Gastroesophageal sphincter (tissue), 4 donors: ENCODE measurements at regions not wholly inside any gene's neighbourhood (a gene's known extent, or its start where the extent isn't known, plus 50 kb on each side); places are given as distances from the start of the nearest gene placed in this dataset.

Experiments
- ATAC-seq: fragments of 150-250 bp; one replicate; pipeline ENCODE4 v1.9.1; 2016; ENCODE audit warnings: mild to moderate bottlenecking, moderate library complexity
- H3K27ac ChIP-seq, 4 donors: fragments of 200-600 bp; sonication (generic) in 3 of 4; 1 replicate in 3 of 4; 2 replicates in 1 of 4; pipeline ENCODE4 v1.5.1; 2016 to 2019
- H3K27me3 ChIP-seq: fragments of 200-600 bp; sonication (generic); one replicate; pipeline ENCODE4 v1.5.1; 2019
- H3K36me3 ChIP-seq, 2 donors: fragments of 200-600 bp; sonication (generic); one replicate each; pipeline ENCODE4 v1.5.1; 2019; ENCODE audit warnings: control low read depth in 1 of 2
- H3K4me1 ChIP-seq, 3 donors: fragments of 200-600 bp; sonication (generic); 1 replicate in 2 of 3; 2 replicates in 1 of 3; pipeline ENCODE4 v1.5.1; 2016 to 2019; ENCODE audit warnings: control low read depth in 2 of 3
- H3K4me3 ChIP-seq, 2 donors: fragments of 200-600 bp; sonication (generic); one replicate each; pipeline ENCODE4 v1.5.1; 2019; ENCODE audit warnings: mild to moderate bottlenecking in 1 of 2, moderate library complexity in 1 of 2
- H3K9me3 ChIP-seq, 3 donors: fragments of 200-600 bp; sonication (generic); one replicate each; pipeline ENCODE4 v1.5.1; 2017 to 2019; ENCODE audit warnings: control low read depth in 2 of 3
- CTCF ChIP-seq, 4 experiments: fragments of 200-600 bp in 2 of 4; fragments of 450-650 bp in 2 of 4; sonication (generic) in 1 of 4; IDR thresholded peaks; one replicate each; pipeline ENCODE4 v1.5.1; 2017 to 2019; ENCODE audit warnings: antibody characterized with exemption in 4 of 4, mild to moderate bottlenecking in 2 of 4, moderate library complexity in 2 of 4
- EP300 ChIP-seq: sonication (generic); formaldehyde crosslinking; IDR thresholded peaks from one replicate; pipeline ENCODE4 v1.6.1; 2017; ENCODE audit warnings: antibody characterized with exemption, mild to moderate bottlenecking
- POLR2A ChIP-seq, 2 donors: fragments of 450-650 bp; IDR thresholded peaks; one replicate each; pipeline ENCODE4 v1.6.1; 2017; ENCODE audit warnings: antibody characterized with exemption in 2 of 2, mild to moderate bottlenecking in 2 of 2, moderate library complexity in 1 of 2
- POLR2AphosphoS5 ChIP-seq: sonication (generic); formaldehyde crosslinking; IDR thresholded peaks from one replicate; pipeline ENCODE4 v1.6.1; 2017; ENCODE audit warnings: antibody characterized with exemption
- WGBS, 2 donors: methylation state at CpG; one replicate each; pipeline ENCODE4 v1.1.5; 2018; ENCODE audit warnings: low coverage in 1 of 2; 5-methylcytosine and 5-hydroxymethylcytosine counted together

- H3K36me3 ChIP-seq = no peaks in the 10 kb centered on the region
- H3K27ac ChIP-seq = no peak overlapping the region
- no peak for ATAC-seq
- H3K27me3 ChIP-seq = no peaks in the 10 kb centered on the region
- 79 to 93% methylated on average over 2 of the region's 2 CpGs for WGBS, 2 donors
- TF ChIP-seq CTCF (IDR thresholded peaks at IDR 0.05) (no peak), POLR2A (IDR thresholded peaks at IDR 0.05) (no peak), EP300 (no peak), POLR2AphosphoS5 (no peak)
- no peak overlapping the region for H3K4me3 ChIP-seq
- no peaks in the 10 kb centered on the region for H3K4me1 ChIP-seq
- no peaks in the 10 kb centered on the region for H3K9me3 ChIP-seq
These were observed 856.7 kb downstream of the CDH8 start for GRCh38 chr16:61179561-61179960.

GRCh38 chr16:61165797-61166196 is 870.4 kb downstream of the CDH8 start:
- H3K9me3 ChIP-seq = no peaks in the 10 kb centered on the region

GRCh38 chr16:61150351-61150750 is 885.9 kb downstream of the CDH8 start:
- Histone ChIP-seq H3K36me3 (no peaks in the 10 kb centered on the region), H3K9me3 (no peaks in the 10 kb centered on the region), H3K4me1 (no peaks in the 10 kb centered on the region), H3K4me3 (no peak overlapping the region), H3K27ac (no peak overlapping the region), H3K27me3 (no peaks in the 10 kb centered on the region)
- 89 to 96% methylated on average over 1 to 4 of the region's 4 CpGs for WGBS, 2 donors
- no peak for TF ChIP-seq POLR2A (IDR thresholded peaks at IDR 0.05)
- no peak for ATAC-seq

More at GRCh38 chr16:61165797-61166196, 870.4 kb downstream of the CDH8 start:
- 82 to 93% methylated on average over 2 to 3 of the region's 3 CpGs for WGBS, 2 donors
- no peaks in the 10 kb centered on the region for H3K27me3 ChIP-seq
- ATAC-seq = no peak
- no peak for TF ChIP-seq POLR2AphosphoS5
- TF ChIP-seq POLR2A (IDR thresholded peaks at IDR 0.05) = no peak
- no peak overlapping the region for H3K27ac ChIP-seq
- H3K4me3 ChIP-seq = no peak overlapping the region
- no peaks in the 10 kb centered on the region for H3K36me3 ChIP-seq
- H3K4me1 ChIP-seq = no peaks in the 10 kb centered on the region

GRCh38 chr16:61149709-61150108 is 886.5 kb downstream of the CDH8 start:
- H3K27ac ChIP-seq = no peak overlapping the region
- H3K27me3 ChIP-seq = no peaks in the 10 kb centered on the region
- H3K9me3 ChIP-seq = no peaks in the 10 kb centered on the region
- no CpG with 5 or more reads among the region's 5 CpGs for WGBS, 2 donors
- no peak overlapping the region for H3K4me3 ChIP-seq
- no peaks in the 10 kb centered on the region for H3K4me1 ChIP-seq
- H3K36me3 ChIP-seq = no peaks in the 10 kb centered on the region
- no peak for ATAC-seq
- TF ChIP-seq POLR2AphosphoS5 (no peak), POLR2A (IDR thresholded peaks at IDR 0.05) (no peak)

- TF ChIP-seq POLR2AphosphoS5 (no peak), EP300 (no peak), CTCF (IDR thresholded peaks at IDR 0.05) (no peak), POLR2A (IDR thresholded peaks at IDR 0.05) (no peak)
- Histone ChIP-seq H3K4me1 (no peaks in the 10 kb centered on the region), H3K36me3 (no peaks in the 10 kb centered on the region), H3K27ac (no peak overlapping the region), H3K9me3 (no peaks in the 10 kb centered on the region), H3K4me3 (no peak overlapping the region), H3K27me3 (no peaks in the 10 kb centered on the region)
- ATAC-seq = no peak
- 67% methylated on average over 3 of the region's 3 CpGs; no CpG with 5 or more reads in 1 of the 2 donors for WGBS, 2 donors
These were observed 887.3 kb downstream of the CDH8 start for GRCh38 chr16:61148930-61149329.

GRCh38 chr16:61146429-61146828 is 889.8 kb downstream of the CDH8 start:
- Histone ChIP-seq H3K9me3 (no peaks in the 10 kb centered on the region), H3K4me3 (no peak overlapping the region), H3K27ac (no peak overlapping the region), H3K36me3 (no peaks in the 10 kb centered on the region), H3K27me3 (no peaks in the 10 kb centered on the region), H3K4me1 (no peaks in the 10 kb centered on the region)
- 50 to 55% methylated on average over 1 of the region's 1 CpG for WGBS, 2 donors
- ATAC-seq = no peak
- TF ChIP-seq EP300 = no peak
- no peak for TF ChIP-seq POLR2AphosphoS5
- TF ChIP-seq CTCF (IDR thresholded peaks at IDR 0.05) = no peak
- TF ChIP-seq POLR2A (IDR thresholded peaks at IDR 0.05) = no peak

GRCh38 chr16:61131447-61131846 is 904.8 kb downstream of the CDH8 start:
- Histone ChIP-seq H3K36me3 (no peaks in the 10 kb centered on the region), H3K4me3 (no peak overlapping the region), H3K4me1 (no peaks in the 10 kb centered on the region), H3K27me3 (no peaks in the 10 kb centered on the region), H3K9me3 (no peaks in the 10 kb centered on the region), H3K27ac (no peak overlapping the region)
- TF ChIP-seq POLR2AphosphoS5 = no peak
- TF ChIP-seq EP300 = no peak
- TF ChIP-seq POLR2A (IDR thresholded peaks at IDR 0.05) = no peak
- no peak for TF ChIP-seq CTCF (IDR thresholded peaks at IDR 0.05)
- ATAC-seq = no peak
